GM23338 (cell line): ENCODE measurements at regions not wholly inside any gene's neighbourhood (a gene's known extent, or its start where the extent isn't known, plus 50 kb on each side); places are given as distances from the start of the nearest gene placed in this dataset.

ENCODE experiments used
- ATAC-seq: fragments of 200-7000 bp; cut with Tn5 transposase; 3 replicates; pipeline ENCODE4 v1.9.1; 2020
- DNase-seq: peaks from one replicate; pipeline ENCODE4 v3.0.0-alpha.2; 2015; ENCODE audit warnings: low spot score
- H2AFZ ChIP-seq: fragments of 200-600 bp; sonication (generic); 2 replicates; pipeline ENCODE4 v1.8.0; 2016; ENCODE audit warnings: antibody characterized with exemption, mild to moderate bottlenecking, moderate library complexity
- H3F3A ChIP-seq: fragments of 200-600 bp; sonication (generic); replicated peaks from 2 replicates; pipeline ENCODE4 v1.8.0; 2017; ENCODE audit warnings: antibody characterized with exemption, mixed run types, low read depth
- H3K27ac ChIP-seq: fragments of 200-600 bp; sonication (generic); 2 replicates; pipeline ENCODE4 v1.6.1; 2016; ENCODE audit warnings: low read depth
- H3K27me3 ChIP-seq: fragments of 200-600 bp; sonication (generic); 2 replicates; pipeline ENCODE4 v1.8.0; 2016; ENCODE audit warnings: mild to moderate bottlenecking, mixed run types, moderate library complexity; ENCODE audit not compliant: insufficient read depth
- H3K36me3 ChIP-seq: fragments of 200-600 bp; sonication (generic); 2 replicates; pipeline ENCODE4 v1.8.0; 2016; ENCODE audit warnings: mild to moderate bottlenecking; ENCODE audit not compliant: insufficient read depth
- H3K4me1 ChIP-seq: fragments of 200-600 bp; sonication (generic); 2 replicates; pipeline ENCODE4 v1.8.0; 2016; ENCODE audit warnings: mild to moderate bottlenecking, moderate library complexity; ENCODE audit not compliant: insufficient read depth
- H3K4me2 ChIP-seq: fragments of 200-600 bp; sonication (generic); 2 replicates; pipeline ENCODE4 v1.7.1; 2017; ENCODE audit warnings: mixed run types
- H3K4me3 ChIP-seq: fragments of 200-600 bp; sonication (generic); 2 replicates; pipeline ENCODE4 v1.6.1; 2016; ENCODE audit warnings: mixed run types
- H3K79me2 ChIP-seq: fragments of 200-600 bp; sonication (generic); replicated peaks from 2 replicates; pipeline ENCODE4 v1.8.0; 2017; ENCODE audit warnings: mild to moderate bottlenecking; ENCODE audit not compliant: insufficient read depth
- H3K9me2 ChIP-seq: fragments of 200-600 bp; sonication (generic); 2 replicates; pipeline ENCODE4 v1.8.0; 2017; ENCODE audit not compliant: insufficient read depth
- H4K20me1 ChIP-seq: fragments of 200-600 bp; sonication (generic); replicated peaks from 2 replicates; pipeline ENCODE4 v1.8.0; 2017; ENCODE audit warnings: mild to moderate bottlenecking; ENCODE audit not compliant: insufficient read depth
- H3K27ac Mint-ChIP-seq: 2 replicates; pipeline ENCODE4 v1.8.0; 2020; ENCODE audit warnings: inconsistent platforms, mild to moderate bottlenecking, moderate library complexity, mixed read lengths
- H3K27me3 Mint-ChIP-seq: 3 replicates; pipeline ENCODE4 v1.8.0; 2022; ENCODE audit warnings: low read depth, mild to moderate bottlenecking, moderate library complexity, mixed read lengths, inconsistent platforms; ENCODE audit not compliant: insufficient read depth, poor library complexity
- H3K36me3 Mint-ChIP-seq: 3 replicates; pipeline ENCODE4 v1.8.0; 2021; ENCODE audit warnings: low read depth, mild to moderate bottlenecking, inconsistent platforms, moderate library complexity, mixed read lengths
- H3K4me1 Mint-ChIP-seq: 3 replicates; pipeline ENCODE4 v1.8.0; 2020; ENCODE audit warnings: mild to moderate bottlenecking, inconsistent platforms, mixed read lengths
- H3K4me3 Mint-ChIP-seq: 3 replicates; pipeline ENCODE4 v1.8.0; 2021; ENCODE audit warnings: moderate library complexity, mild to moderate bottlenecking, inconsistent platforms, mixed read lengths
- H3K9me3 Mint-ChIP-seq: 3 replicates; pipeline ENCODE4 v1.8.0; 2020; ENCODE audit warnings: moderate library complexity, mild to moderate bottlenecking, inconsistent platforms, mixed read lengths
- CREB1 ChIP-seq: fragments of 250-450 bp; sonication (Bioruptor Pico); IDR thresholded peaks from 2 replicates; pipeline ENCODE4 v1.5.0; 2020; ENCODE audit warnings: low read depth, mild to moderate bottlenecking, moderate library complexity
- CTCF ChIP-seq, 2 experiments: fragments of 200-600 bp in 1 of 2; sonication (generic) in 1 of 2; conservative IDR thresholded peaks; 2 replicates each; pipeline versions ENCODE4 v1.5.1 to v1.6.1; 2016 to 2017; ENCODE audit warnings: antibody characterized with exemption in 2 of 2, low read depth in 2 of 2, mild to moderate bottlenecking in 2 of 2, moderate library complexity in 1 of 2
- ETS1 ChIP-seq: IDR thresholded peaks from 2 replicates; pipeline ENCODE4 v1.6.1; 2016; ENCODE audit warnings: antibody characterized with exemption
- POLR2AphosphoS5 ChIP-seq: IDR thresholded peaks from 2 replicates; pipeline ENCODE4 v1.6.1; 2016; ENCODE audit warnings: antibody characterized with exemption, low read depth
- ZNF462 ChIP-seq: fragments of 250-450 bp; sonication (Bioruptor Pico); IDR thresholded peaks from 2 replicates; pipeline ENCODE4 v1.5.0; 2020; ENCODE audit warnings: mild to moderate bottlenecking, moderate library complexity

- TF ChIP-seq POLR2AphosphoS5 = no peak
- no peak for TF ChIP-seq ZNF462 (CRISPR knock-in tag)
- TF ChIP-seq CREB1 = no peak
- no peak for TF ChIP-seq ETS1
- no peak for TF ChIP-seq CTCF (conservative IDR thresholded peaks at IDR 0.05; ENCODE audit: low read depth in 2 of 2)
- Histone ChIP-seq H3K79me2 (no peaks in the 10 kb centered on the region), H4K20me1 (no peaks in the 10 kb centered on the region), H2AFZ (no peak overlapping the region; the same call in 1 of the 2 replicates), H3K27ac (no peak overlapping the region), H3K4me3 (no peak overlapping the region), H3K36me3 (no peaks in the 10 kb centered on the region), H3K9me2 (peaks cover 5% of the 10 kb centered on the region), H3K27me3 (no peaks in the 10 kb centered on the region), H3F3A (no peaks in the 10 kb centered on the region), H3K4me1 (no peaks in the 10 kb centered on the region), H3K4me2 (no peak overlapping the region)
- DNase-seq (no peak), ATAC-seq (no peak)
- peaks cover 8% of the 10 kb centered on the region; the same call in 2 of the 3 replicates for H3K4me1 Mint-ChIP-seq
- no peaks in the 10 kb centered on the region for H3K27me3 Mint-ChIP-seq
- H3K9me3 Mint-ChIP-seq = no peaks in the 10 kb centered on the region
- no peak overlapping the region for H3K27ac Mint-ChIP-seq
- H3K4me3 Mint-ChIP-seq = no peak overlapping the region
- H3K36me3 Mint-ChIP-seq = no peaks in the 10 kb centered on the region
Measured at GRCh38 chr12:91893476-91893875, 252.2 kb downstream of the BTG1 start.
